ENCODE measurements at regions not wholly inside any gene's neighbourhood (a gene's known extent, or its start where the extent isn't known, plus 50 kb on each side); places are given as distances from the start of the nearest gene placed in this dataset.
"Not testable (repeated sequence)": the region's sequence is repeated elsewhere in the genome, so short reads cannot be mapped to it uniquely, and the experiment has no call there.

- DNase-seq (ENCODE audit: low read depth in 2 of 2), result no peak
Measured at GRCh38 chr4:127463883-127464282, 168.9 kb upstream of the INTU start.

DNA sequence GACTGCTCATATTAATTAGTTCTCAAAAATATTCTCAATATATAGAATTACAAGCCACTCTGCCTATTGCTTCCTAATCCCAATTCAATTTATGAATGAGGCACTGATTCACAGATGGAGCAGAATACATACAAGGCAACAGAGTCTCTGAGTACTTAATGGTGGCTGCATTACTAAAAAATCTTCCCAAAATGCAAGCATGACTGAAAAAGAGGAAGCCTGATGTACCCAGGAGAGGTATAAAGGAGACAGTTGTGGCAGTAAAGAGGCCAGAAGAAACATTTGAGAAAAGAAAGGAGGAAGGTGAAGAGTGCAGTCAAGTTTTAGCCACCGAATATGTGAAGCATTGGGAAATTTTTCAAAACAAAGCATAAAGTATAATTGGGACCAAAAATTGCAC is 163.2 kb upstream of the INTU start:
- no peak for DNase-seq (ENCODE audit: low read depth in 2 of 2)

GRCh38 chr4:127469959-127470809 is 162.6 kb upstream of the INTU start:
- DNase-seq (ENCODE audit: low read depth in 2 of 2), result no peak

DNA sequence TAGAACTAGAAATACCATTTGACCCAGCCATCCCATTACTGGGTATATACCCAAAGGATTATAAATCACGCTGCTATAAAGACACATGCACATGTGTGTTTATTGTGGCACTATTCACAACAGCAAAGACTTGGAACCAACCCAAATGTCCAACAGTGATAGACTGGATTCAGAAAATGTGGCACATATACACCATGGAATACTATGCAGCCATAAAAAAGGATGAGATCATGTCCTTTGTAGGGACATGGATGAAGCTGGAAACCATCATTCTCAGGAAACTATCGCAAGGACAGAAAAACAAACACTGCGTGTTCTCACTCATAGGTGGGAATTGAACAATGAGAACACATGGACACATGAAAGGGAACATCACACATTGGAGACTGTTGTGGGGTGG is 154.5 kb upstream of the INTU start:
- DNase-seq (ENCODE audit: low read depth in 2 of 2), result not testable (repeated sequence)

- DNase-seq (ENCODE audit: low read depth in 2 of 2), result no peak
Measured at GRCh38 chr4:127479031-127479622, 153.6 kb upstream of the INTU start.

GRCh38 chr4:127482049-127482448 is 150.7 kb upstream of the INTU start:
- DNase-seq (ENCODE audit: low read depth in 2 of 2), result no peak

DNA sequence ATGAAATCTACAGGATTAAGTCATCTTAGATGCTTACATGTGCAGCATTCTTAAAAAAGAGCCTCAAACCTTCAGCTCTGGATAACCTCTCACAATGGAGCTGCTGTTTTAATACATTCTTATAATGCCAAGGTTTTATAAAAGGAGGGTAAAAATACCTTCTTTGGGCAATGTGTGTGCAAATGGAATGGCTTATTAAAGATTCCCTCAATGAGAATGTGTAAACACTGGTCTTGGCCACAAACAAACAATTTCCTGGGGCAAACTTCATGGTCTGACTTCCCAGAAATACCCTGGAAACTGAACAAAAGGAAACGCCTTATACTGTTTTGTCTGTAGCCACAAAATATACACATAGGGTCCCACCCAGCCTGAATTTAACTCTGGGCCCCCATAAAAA is 148.6 kb upstream of the INTU start:
- no peak for DNase-seq (ENCODE audit: low read depth in 2 of 2)

- no peak for DNase-seq (ENCODE audit: low read depth in 2 of 2)
Measured at GRCh38 chr4:127486248-127486647, 146.5 kb upstream of the INTU start.

DNA sequence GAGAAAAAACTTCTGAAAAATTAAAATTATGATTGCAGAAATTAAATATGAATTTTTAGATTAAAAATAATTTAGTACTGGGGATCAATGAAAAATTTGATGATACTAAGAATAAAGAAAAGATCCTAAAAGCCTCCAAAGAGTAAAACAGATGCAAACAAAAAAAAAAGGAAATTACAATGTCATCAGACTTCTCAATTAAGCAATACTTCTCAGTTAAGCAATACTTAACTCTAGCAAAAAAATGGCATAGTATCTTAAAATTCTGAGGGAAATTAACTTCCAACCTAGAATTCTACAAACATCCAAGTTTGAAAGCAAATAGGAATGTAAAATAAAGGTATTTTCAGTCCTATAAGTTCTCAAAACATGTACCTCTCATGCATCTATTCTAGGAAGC is 141.2 kb upstream of the INTU start:
- DNase-seq (ENCODE audit: low read depth in 2 of 2), result no peak

DNA sequence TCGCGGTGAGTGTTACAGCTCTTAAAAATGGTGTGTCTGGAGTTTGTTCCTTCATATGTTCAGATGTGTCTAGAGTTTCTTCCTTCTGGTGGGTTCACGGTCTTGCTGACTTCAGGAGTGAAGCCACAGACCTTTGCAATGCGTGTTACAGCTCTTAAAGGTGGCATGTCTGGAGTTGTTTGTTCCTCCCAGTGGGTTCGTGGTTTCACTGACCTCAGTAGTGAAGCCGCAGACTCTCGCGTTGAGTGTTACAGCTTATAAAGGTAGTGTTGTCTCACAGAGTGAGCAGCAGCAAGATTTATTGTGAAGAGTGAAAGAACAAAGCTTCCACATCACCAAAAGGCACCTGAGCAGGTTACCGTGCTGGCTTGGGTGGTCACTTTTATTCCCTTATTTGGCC is 135.9 kb upstream of the INTU start:
- DNase-seq (ENCODE audit: low read depth in 2 of 2), result not testable (repeated sequence)

GRCh38 chr4:127498366-127498765 is 134.4 kb upstream of the INTU start:
- no peak for DNase-seq (ENCODE audit: low read depth in 2 of 2)

DNA sequence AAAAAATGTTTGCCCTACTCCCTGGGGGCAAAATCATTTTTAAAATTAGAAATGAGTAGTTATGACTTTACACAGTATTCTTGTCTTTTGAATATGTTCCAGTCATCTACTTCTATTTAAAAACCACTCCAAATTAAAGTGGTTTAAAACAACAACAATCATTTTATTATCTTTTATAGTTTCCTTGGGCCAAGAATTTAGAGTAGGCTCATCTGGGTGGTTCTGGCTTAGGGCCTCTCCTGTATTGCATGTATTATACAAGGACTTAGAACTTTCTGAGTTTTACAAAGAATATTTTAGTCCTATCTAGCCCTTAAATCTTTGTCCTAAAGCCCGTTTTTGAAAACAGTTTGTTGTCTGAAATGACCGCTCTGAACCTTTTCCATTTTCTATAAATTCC is 132.5 kb upstream of the INTU start:
- DNase-seq (ENCODE audit: low read depth in 2 of 2), result no peak

DNA sequence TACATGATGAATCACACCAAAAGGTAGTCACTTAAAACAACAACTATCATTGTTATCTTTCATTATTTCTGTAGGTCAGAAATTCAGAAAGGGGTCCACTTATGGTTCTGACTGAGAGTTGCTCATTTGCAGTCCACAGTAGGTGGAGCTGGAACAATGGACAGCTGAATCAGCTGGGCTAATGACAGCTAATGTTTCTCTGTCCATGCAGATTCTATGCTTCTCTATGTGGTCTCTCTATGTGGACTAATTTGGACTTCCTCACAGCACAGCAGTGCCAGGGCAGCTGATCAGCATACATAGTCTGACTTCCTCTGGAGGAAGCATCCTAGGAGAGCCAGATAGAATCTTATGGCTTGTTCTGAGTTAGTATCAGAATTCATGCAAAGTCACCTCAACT is 131.7 kb upstream of the INTU start:
- no peak for DNase-seq (ENCODE audit: low read depth in 2 of 2)

DNA sequence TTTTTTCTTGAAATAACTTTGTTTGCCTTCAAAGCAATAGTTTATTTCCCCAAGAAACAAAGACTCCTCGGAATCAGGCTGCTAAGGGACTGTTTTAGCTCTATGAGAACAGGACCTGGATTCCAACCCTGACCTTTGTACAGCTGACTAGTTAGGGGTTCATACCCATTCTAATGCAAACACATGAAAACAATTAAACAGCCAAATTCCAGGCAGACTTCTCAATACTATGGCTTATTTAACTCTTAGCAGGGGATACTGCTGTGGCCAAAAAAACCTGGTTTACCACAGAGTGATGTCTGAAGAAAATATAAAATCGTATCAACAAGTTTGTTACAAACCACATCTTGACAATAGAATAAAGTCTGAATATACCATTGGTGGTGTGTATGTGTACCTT is 129.6 kb upstream of the INTU start:
- DNase-seq (ENCODE audit: low read depth in 2 of 2), result no peak

DNA sequence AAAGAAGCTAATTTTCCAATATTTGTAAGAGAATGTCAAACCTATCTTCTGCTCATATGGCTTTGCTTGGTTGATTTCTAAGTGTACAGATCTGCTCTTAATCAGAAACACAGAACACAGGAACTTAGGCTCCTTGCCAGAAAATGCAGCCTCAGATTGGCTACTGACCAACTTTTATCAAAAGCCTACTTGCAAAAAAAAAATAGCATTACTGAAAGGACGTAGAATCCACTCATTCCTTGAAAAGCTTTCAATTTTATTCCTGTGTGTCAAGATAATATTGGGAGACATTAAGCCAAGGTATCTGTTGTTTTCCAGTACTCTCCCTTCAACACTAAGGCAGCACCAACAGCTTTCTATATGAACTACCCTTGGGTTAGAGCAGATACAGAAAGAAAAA is 127.6 kb upstream of the INTU start:
- no peak for DNase-seq (ENCODE audit: low read depth in 2 of 2)

- DNase-seq (ENCODE audit: low read depth in 2 of 2), result no peak
Measured at GRCh38 chr4:127506283-127506682, 126.5 kb upstream of the INTU start.

DNA sequence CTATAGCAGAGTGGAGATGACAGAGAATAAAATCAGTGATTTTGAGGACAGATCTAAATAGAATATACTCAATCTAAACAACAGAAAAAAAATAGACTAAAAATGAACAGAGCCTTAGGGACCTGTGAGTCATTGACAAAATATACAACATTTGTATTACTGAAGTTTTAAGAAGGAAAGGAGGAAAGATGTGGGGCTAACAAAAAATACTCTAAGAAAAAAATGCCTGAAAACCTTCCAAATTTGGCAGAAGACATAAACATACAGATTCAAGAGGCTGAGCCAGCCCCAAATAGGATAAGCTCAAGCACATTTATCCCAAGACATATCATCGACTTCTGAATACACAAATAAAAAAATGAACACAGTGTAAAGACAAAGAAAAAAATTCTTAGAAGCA is 123.6 kb upstream of the INTU start:
- no peak for DNase-seq (ENCODE audit: low read depth in 2 of 2)

DNA sequence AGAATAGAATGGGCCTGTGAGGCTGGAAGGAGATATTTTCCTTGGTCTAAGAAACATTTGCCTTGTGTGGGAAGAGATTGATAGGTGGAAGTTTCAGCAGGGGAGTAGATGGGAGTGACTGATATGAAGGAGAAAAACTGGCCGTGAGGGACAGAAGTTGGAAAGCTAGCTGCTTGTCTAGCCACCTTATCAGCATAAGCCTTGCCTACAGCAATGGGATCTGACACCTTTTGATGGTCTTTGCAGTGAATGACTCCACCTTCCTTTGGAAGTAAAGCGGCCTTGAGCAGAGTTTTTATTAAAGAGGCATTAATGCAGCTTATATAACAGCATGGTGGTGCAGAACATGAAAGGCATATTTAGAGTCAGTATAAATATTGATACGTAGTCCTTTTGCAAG is 120.1 kb upstream of the INTU start:
- not testable (repeated sequence) for DNase-seq (ENCODE audit: low read depth in 2 of 2)

DNA sequence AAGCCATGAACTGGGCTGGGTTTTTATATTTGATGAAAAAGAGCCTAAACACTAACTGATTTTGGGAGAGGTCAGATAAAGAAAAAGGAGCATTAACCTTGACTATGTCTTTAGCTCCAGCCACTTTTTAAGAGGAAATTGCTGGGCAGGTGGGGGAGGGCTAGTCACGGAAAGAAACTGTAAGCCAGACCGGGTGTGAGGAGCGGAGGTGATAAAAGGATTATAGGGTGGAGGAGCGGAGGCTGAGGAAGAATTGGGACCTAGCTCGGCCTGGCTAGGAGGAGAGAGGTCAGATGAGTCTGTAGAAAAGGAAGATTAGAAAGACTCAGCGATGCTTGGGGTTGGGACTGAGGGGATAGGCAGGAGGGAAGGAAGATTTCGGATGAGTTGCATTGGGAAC is 117.5 kb upstream of the INTU start:
- not testable (repeated sequence) for DNase-seq (ENCODE audit: low read depth in 2 of 2)

- DNase-seq (ENCODE audit: low read depth in 2 of 2), result no peak
Measured at GRCh38 chr4:127518046-127518445, 114.7 kb upstream of the INTU start.

GRCh38 chr4:127521463-127521862 is 111.3 kb upstream of the INTU start:
- DNase-seq (ENCODE audit: low read depth in 2 of 2), result no peak

GRCh38 chr4:127523369-127523768 is 109.4 kb upstream of the INTU start:
- no peak for DNase-seq (ENCODE audit: low read depth in 2 of 2)

GRCh38 chr4:127525608-127526007 is 107.1 kb upstream of the INTU start:
- DNase-seq (ENCODE audit: low read depth in 2 of 2), result no peak

GRCh38 chr4:127528302-127528701 is 104.5 kb upstream of the INTU start:
- no peak for DNase-seq (ENCODE audit: low read depth in 2 of 2)
